GM12878 (cell line): ENCODE measurements at regions not wholly inside any gene's neighbourhood (a gene's known extent, or its start where the extent isn't known, plus 50 kb on each side); places are given as distances from the start of the nearest gene placed in this dataset.

Experiments
- ATAC-seq: fragments of 200-7000 bp; cut with Tn5 transposase; 3 replicates; pipeline ENCODE4 v1.9.1; 2020; ENCODE audit warnings: mild to moderate bottlenecking, moderate library complexity
- BruUV-seq: library from RNA; stranded (reverse); fragments of 400-500 nt; replicated peaks from 2 replicates; lab custom pipeline; 2021; lab: Mats Ljungman, UMichigan
- CTCF ChIA-PET: fragments of 300-600 bp; sonication (Branson Sonifier 250); formaldehyde crosslinking; extraction: SDS; loops from one replicate; lab custom pipeline; 2021; ENCODE audit warnings: inconsistent platforms; lab: Yijun Ruan, JAX
- POLR2A ChIA-PET: fragments of 350-600 bp; formaldehyde crosslinking; extraction: SDS; loops from one replicate; lab custom pipeline; 2021; ENCODE audit warnings: inconsistent platforms; lab: Charles Lee
- RAD21 ChIA-PET: fragments of 300-600 bp; sonication (Branson Sonifier 250); formaldehyde crosslinking; loops from one replicate; lab custom pipeline; 2023; ENCODE audit warnings: antibody characterized with exemption; ENCODE audit not compliant: unreplicated experiment; lab: Charles Lee
- SMC1A ChIA-PET: fragments of 300-600 bp; sonication (Branson Sonifier 250); formaldehyde crosslinking; loops from one replicate; lab custom pipeline; 2023; ENCODE audit not compliant: unreplicated experiment, uncharacterized antibody; lab: Charles Lee
- DNase-seq: peaks from one replicate; pipeline ENCODE4 v3.0.0-alpha.2; 2011; ENCODE audit warnings: low read depth, low spot score
- FAIRE-seq: peaks from 3 replicates; lab custom pipeline; 2011; peaks lifted over from hg19 to GRCh38; lab: Jason Lieb, UNC
- H2AFZ ChIP-seq: 2 replicates; pipeline ENCODE4 v1.6.0; 2011; ENCODE audit warnings: low read depth, low read length, control low read depth; ENCODE audit not compliant: control insufficient read depth
- H3K27ac ChIP-seq: 2 replicates; pipeline ENCODE4 v1.5.1; 2011; ENCODE audit warnings: control low read depth; ENCODE audit not compliant: control insufficient read depth, insufficient read depth
- H3K27me3 ChIP-seq, 2 experiments: replicated peaks in 1 of 2; 2 replicates each; pipeline versions ENCODE4 v1.6.0 to v1.6.1; 2011; ENCODE audit warnings: low read length in 1 of 2; ENCODE audit not compliant: control insufficient read depth in 2 of 2, insufficient read depth in 2 of 2
- H3K36me3 ChIP-seq, 2 experiments: 2 replicates each; pipeline ENCODE4 v1.5.1; 2011; ENCODE audit warnings: low read length in 1 of 2; ENCODE audit not compliant: control insufficient read depth in 2 of 2, insufficient read depth in 2 of 2
- H3K4me1 ChIP-seq: 2 replicates; pipeline ENCODE4 v1.6.1; 2011; ENCODE audit warnings: mild to moderate bottlenecking, low read length, moderate library complexity, mixed read lengths; ENCODE audit not compliant: control insufficient read depth, insufficient read depth
- H3K4me2 ChIP-seq: 2 replicates; pipeline ENCODE4 v1.6.0; 2011; ENCODE audit warnings: control low read depth; ENCODE audit not compliant: control insufficient read depth, insufficient read depth
- H3K4me3 ChIP-seq: fragments of 200-600 bp; sonication (generic); 2 replicates; pipeline ENCODE4 v1.5.1; 2016
- H3K79me2 ChIP-seq: 2 replicates; pipeline ENCODE4 v1.6.0; 2011; ENCODE audit warnings: low read length; ENCODE audit not compliant: control insufficient read depth, insufficient read depth
- H3K9ac ChIP-seq: 2 replicates; pipeline ENCODE4 v1.8.0; 2011; ENCODE audit warnings: low read length, control low read depth, mixed read lengths; ENCODE audit not compliant: control insufficient read depth, insufficient read depth
- H3K9me3 ChIP-seq: replicated peaks from 3 replicates; pipeline ENCODE4 v1.5.1; 2011; ENCODE audit warnings: mild to moderate bottlenecking, low read length; ENCODE audit not compliant: control insufficient read depth, insufficient read depth
- H4K20me1 ChIP-seq: 2 replicates; pipeline ENCODE4 v1.6.0; 2011; ENCODE audit not compliant: control insufficient read depth, insufficient read depth
- ATF7 ChIP-seq: fragments of 450-650 bp; IDR thresholded peaks from 2 replicates; pipeline ENCODE4 v1.6.1; 2016; ENCODE audit warnings: low read depth, mild to moderate bottlenecking
- DPF2 ChIP-seq: fragments of 450-650 bp; IDR thresholded peaks from 2 replicates; pipeline ENCODE4 v1.6.1; 2017; ENCODE audit warnings: mild to moderate bottlenecking
- POU2F2 ChIP-seq: IDR thresholded peaks from 3 replicates; pipeline ENCODE4 v1.6.1; 2011; ENCODE audit warnings: low read depth, mild to moderate bottlenecking, low read length, borderline replicate concordance
- RBBP5 ChIP-seq: fragments of 200-600 bp; sonication (generic); conservative IDR thresholded peaks from 2 replicates; pipeline ENCODE4 v1.6.1; 2016
- SUZ12 ChIP-seq: fragments of 200-600 bp; sonication (generic); IDR thresholded peaks from one replicate; pipeline ENCODE4 v1.6.1; 2018; ENCODE audit warnings: antibody characterized with exemption, mild to moderate bottlenecking; ENCODE audit not compliant: unreplicated experiment
- TCF7 ChIP-seq: IDR thresholded peaks from 2 replicates; pipeline ENCODE4 v1.6.1; 2014; ENCODE audit warnings: antibody characterized with exemption, borderline replicate concordance
- ZNF217 ChIP-seq: fragments of 450-650 bp; IDR thresholded peaks from 2 replicates; pipeline ENCODE4 v1.6.1; 2017; ENCODE audit warnings: antibody characterized with exemption, mild to moderate bottlenecking
- WGBS: methylation state at CpG from one replicate; pipeline ENCODE4 v1.1.6; 2016; ENCODE audit warnings: low lambda C conversion rate; ENCODE audit not compliant: insufficient replicate concordance, insufficient coverage; ENCODE audit errors: missing lambda C conversion rate; 5-methylcytosine and 5-hydroxymethylcytosine counted together
- in situ Hi-C: fragments of 300-500 bp; cut with MboI; formaldehyde crosslinking; loops from 9 replicates; pipeline ENCODE4 v1.14.3; 2018; ENCODE audit warnings: mixed read lengths
- intact Hi-C: fragments of 100-400 bp; cut with micrococcal nuclease; formaldehyde crosslinking; loops from one replicate; pipeline ENCODE4 v1.14.2; 2022; ENCODE audit not compliant: unreplicated experiment
- TF ChIP-seq, protein P1 (sequence below), 3 experiments: IDR thresholded peaks in 2 of 3; conservative IDR thresholded peaks in 1 of 3; 2 replicates each; pipeline ENCODE4 v1.5.1; 2011; ENCODE audit warnings: low read depth in 3 of 3, low read length in 3 of 3, mild to moderate bottlenecking in 3 of 3, control low read depth in 2 of 3, moderate library complexity in 2 of 3, inconsistent platforms in 1 of 3, mixed read lengths in 1 of 3; ENCODE audit not compliant: control insufficient read depth in 2 of 3, insufficient read depth in 1 of 3; ENCODE audit errors: extremely low read depth in 1 of 3
- TF ChIP-seq, protein P2 (sequence below): fragments of 450-650 bp; formaldehyde crosslinking; IDR thresholded peaks from 2 replicates; pipeline ENCODE4 v1.4.0; 2022; ENCODE audit warnings: mild to moderate bottlenecking, moderate library complexity
- TF ChIP-seq, protein P3 (sequence below): IDR thresholded peaks from 2 replicates; pipeline ENCODE4 v1.6.1; 2011; ENCODE audit warnings: mild to moderate bottlenecking, low read depth, low read length, moderate library complexity; ENCODE audit not compliant: insufficient replicate concordance
- TF ChIP-seq, protein P4 (sequence below): fragments of 450-650 bp; conservative IDR thresholded peaks from 2 replicates; pipeline ENCODE4 v1.6.1; 2017; ENCODE audit warnings: mild to moderate bottlenecking, moderate library complexity
- TF ChIP-seq, protein P5 (sequence below): IDR thresholded peaks from 2 replicates; pipeline ENCODE4 v1.6.1; 2012; ENCODE audit warnings: low read depth, low read length, improper control_type of control experiment
- TF ChIP-seq, protein P6 (sequence below): fragments of 450-650 bp; IDR thresholded peaks from 2 replicates; pipeline ENCODE4 v1.6.1; 2016; ENCODE audit warnings: mild to moderate bottlenecking

DNA sequence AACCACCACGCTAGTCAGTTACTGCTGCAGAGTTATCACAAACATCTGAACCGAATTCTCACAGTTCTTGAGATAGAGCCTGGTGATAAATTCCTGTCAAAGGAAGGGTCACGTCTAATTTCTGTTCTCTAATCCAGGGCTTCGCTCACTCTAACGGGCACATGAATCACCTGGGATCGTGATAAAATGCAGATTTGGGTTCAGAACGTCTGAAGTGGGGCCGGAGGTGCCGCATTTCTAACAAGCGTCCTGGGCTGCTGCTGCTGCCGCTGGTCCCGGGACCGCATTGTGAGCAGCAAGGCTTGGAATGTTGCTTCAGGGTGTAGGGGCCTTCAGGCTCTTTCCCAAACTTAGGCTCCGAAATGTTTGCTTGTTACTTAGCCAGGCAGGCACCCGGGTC is 264.1 kb downstream of the CDC5L start:
- ChIA-PET CTCF (interaction anchor here (1.0 to 7.5 kb wide), 2 partner anchors 21 to 1272 kb away, joined by 4 to 88 read pairs; no protein-coding TSS in a partner anchor), SMC1A (interaction anchor here (1.3 kb wide), 1 partner anchor 1271 kb away, joined by 3 read pairs; no protein-coding TSS in a partner anchor), RAD21 (no interaction called here), POLR2A (no interaction called here)
- no peak for ATAC-seq
- no peaks in the 10 kb centered on the region for H3K79me2 ChIP-seq
- intact Hi-C loops: loop anchor here (5.0 to 10.0 kb wide), 4 partner anchors 174 to 773 kb away; no protein-coding TSS in a partner anchor
- BruUV-seq: no TSS peak
- 39% methylated on average over 15 of the region's 15 CpGs for WGBS
- no peaks in the 10 kb centered on the region for H4K20me1 ChIP-seq
- H3K36me3 ChIP-seq: no peaks in the 10 kb centered on the region
- H3K27me3 ChIP-seq: peaks cover 0 to 2% of the 10 kb centered on the region in 2 experiments; a peak in 1 of 4 replicates
- H3K4me1 ChIP-seq: no peaks in the 10 kb centered on the region
- no peak for DNase-seq
- H3K9ac ChIP-seq: no peak overlapping the region
- no peaks in the 10 kb centered on the region for H3K9me3 ChIP-seq
- H3K27ac ChIP-seq: no peak overlapping the region
- H3K4me3 ChIP-seq: no peak overlapping the region
- in situ Hi-C loops: no loop called here
- H3K4me2 ChIP-seq: no peak overlapping the region
- no peak overlapping the region for H2AFZ ChIP-seq
- FAIRE-seq: no peak
- TF ChIP-seq ATF7 (no peak), DPF2 (no peak), SUZ12 (no peak), ZNF217 (no peak), RBBP5 (no peak), POU2F2 (no peak), TCF7 (no peak)
- TF ChIP-seq, protein P1, sequence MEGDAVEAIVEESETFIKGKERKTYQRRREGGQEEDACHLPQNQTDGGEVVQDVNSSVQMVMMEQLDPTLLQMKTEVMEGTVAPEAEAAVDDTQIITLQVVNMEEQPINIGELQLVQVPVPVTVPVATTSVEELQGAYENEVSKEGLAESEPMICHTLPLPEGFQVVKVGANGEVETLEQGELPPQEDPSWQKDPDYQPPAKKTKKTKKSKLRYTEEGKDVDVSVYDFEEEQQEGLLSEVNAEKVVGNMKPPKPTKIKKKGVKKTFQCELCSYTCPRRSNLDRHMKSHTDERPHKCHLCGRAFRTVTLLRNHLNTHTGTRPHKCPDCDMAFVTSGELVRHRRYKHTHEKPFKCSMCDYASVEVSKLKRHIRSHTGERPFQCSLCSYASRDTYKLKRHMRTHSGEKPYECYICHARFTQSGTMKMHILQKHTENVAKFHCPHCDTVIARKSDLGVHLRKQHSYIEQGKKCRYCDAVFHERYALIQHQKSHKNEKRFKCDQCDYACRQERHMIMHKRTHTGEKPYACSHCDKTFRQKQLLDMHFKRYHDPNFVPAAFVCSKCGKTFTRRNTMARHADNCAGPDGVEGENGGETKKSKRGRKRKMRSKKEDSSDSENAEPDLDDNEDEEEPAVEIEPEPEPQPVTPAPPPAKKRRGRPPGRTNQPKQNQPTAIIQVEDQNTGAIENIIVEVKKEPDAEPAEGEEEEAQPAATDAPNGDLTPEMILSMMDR (IDR thresholded peaks at IDR 0.05 in 2 of 3, conservative IDR thresholded peaks at IDR 0.05 in 1 of 3; ENCODE audit: control insufficient read depth in 2 of 3, extremely low read depth in 1 of 3, insufficient read depth in 1 of 3, low read depth in 3 of 3, low read length in 3 of 3): no peak
- TF ChIP-seq, protein P2, sequence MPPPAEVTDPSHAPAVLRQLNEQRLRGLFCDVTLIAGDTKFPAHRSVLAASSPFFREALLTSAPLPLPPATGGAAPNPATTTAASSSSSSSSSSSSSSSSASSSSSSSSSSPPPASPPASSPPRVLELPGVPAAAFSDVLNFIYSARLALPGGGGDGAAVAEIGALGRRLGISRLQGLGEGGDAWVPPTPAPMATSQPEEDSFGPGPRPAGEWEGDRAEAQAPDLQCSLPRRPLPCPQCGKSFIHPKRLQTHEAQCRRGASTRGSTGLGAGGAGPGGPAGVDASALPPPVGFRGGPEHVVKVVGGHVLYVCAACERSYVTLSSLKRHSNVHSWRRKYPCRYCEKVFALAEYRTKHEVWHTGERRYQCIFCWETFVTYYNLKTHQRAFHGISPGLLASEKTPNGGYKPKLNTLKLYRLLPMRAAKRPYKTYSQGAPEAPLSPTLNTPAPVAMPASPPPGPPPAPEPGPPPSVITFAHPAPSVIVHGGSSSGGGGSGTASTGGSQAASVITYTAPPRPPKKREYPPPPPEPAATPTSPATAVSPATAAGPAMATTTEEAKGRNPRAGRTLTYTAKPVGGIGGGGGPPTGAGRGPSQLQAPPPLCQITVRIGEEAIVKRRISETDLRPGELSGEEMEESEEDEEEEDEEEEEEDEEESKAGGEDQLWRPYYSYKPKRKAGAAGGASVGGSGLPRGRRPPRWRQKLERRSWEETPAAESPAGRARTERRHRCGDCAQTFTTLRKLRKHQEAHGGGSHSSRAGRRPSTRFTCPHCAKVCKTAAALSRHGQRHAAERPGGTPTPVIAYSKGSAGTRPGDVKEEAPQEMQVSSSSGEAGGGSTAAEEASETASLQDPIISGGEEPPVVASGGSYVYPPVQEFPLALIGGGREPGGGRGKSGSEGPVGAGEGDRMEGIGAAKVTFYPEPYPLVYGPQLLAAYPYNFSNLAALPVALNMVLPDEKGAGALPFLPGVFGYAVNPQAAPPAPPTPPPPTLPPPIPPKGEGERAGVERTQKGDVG (CRISPR knock-in tag): no peak
- TF ChIP-seq, protein P3, sequence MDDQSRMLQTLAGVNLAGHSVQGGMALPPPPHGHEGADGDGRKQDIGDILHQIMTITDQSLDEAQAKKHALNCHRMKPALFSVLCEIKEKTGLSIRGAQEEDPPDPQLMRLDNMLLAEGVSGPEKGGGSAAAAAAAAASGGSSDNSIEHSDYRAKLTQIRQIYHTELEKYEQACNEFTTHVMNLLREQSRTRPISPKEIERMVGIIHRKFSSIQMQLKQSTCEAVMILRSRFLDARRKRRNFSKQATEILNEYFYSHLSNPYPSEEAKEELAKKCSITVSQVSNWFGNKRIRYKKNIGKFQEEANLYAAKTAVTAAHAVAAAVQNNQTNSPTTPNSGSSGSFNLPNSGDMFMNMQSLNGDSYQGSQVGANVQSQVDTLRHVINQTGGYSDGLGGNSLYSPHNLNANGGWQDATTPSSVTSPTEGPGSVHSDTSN: no peak
- TF ChIP-seq, protein P4, sequence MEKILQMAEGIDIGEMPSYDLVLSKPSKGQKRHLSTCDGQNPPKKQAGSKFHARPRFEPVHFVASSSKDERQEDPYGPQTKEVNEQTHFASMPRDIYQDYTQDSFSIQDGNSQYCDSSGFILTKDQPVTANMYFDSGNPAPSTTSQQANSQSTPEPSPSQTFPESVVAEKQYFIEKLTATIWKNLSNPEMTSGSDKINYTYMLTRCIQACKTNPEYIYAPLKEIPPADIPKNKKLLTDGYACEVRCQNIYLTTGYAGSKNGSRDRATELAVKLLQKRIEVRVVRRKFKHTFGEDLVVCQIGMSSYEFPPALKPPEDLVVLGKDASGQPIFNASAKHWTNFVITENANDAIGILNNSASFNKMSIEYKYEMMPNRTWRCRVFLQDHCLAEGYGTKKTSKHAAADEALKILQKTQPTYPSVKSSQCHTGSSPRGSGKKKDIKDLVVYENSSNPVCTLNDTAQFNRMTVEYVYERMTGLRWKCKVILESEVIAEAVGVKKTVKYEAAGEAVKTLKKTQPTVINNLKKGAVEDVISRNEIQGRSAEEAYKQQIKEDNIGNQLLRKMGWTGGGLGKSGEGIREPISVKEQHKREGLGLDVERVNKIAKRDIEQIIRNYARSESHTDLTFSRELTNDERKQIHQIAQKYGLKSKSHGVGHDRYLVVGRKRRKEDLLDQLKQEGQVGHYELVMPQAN: no peak
- TF ChIP-seq, protein P5, sequence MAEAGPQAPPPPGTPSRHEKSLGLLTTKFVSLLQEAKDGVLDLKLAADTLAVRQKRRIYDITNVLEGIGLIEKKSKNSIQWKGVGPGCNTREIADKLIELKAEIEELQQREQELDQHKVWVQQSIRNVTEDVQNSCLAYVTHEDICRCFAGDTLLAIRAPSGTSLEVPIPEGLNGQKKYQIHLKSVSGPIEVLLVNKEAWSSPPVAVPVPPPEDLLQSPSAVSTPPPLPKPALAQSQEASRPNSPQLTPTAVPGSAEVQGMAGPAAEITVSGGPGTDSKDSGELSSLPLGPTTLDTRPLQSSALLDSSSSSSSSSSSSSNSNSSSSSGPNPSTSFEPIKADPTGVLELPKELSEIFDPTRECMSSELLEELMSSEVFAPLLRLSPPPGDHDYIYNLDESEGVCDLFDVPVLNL: no peak
- TF ChIP-seq, protein P6, sequence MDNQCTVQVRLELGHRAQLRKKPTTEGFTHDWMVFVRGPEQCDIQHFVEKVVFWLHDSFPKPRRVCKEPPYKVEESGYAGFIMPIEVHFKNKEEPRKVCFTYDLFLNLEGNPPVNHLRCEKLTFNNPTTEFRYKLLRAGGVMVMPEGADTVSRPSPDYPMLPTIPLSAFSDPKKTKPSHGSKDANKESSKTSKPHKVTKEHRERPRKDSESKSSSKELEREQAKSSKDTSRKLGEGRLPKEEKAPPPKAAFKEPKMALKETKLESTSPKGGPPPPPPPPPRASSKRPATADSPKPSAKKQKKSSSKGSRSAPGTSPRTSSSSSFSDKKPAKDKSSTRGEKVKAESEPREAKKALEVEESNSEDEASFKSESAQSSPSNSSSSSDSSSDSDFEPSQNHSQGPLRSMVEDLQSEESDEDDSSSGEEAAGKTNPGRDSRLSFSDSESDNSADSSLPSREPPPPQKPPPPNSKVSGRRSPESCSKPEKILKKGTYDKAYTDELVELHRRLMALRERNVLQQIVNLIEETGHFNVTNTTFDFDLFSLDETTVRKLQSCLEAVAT: no peak
